ENCODE measurements at regions not wholly inside any gene's neighbourhood (a gene's known extent, or its start where the extent isn't known, plus 50 kb on each side); places are given as distances from the start of the nearest gene placed in this dataset.
A peak's percentile ranks its signal among the peaks of the same experiment; 100 is the strongest.
"Not testable (repeated sequence)": the region's sequence is repeated elsewhere in the genome, so short reads cannot be mapped to it uniquely, and the experiment has no call there.

DNA sequence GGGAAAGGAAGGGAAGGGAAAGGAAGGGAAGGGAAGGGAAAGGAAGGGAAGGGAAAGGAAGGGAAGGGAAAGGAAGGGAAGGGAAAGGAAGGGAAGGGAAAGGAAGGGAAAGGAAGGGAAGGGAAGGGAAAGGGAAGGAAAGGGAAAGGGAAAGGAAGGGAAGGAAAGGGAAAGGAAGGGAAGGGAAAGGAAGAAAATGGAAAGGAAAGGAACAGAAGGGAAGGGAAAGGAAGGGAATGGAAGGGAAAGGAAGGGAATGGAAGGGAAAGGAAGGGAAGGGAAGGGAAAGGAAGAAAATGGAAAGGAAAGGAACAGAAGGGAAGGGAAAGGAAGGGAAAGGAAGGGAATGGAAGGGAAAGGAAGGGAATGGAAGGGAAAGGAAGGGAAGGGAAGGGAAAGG, 526.0 kb downstream of the RMST start:
- not testable (repeated sequence) for DNase-seq (ENCODE audit: low spot score)

DNA sequence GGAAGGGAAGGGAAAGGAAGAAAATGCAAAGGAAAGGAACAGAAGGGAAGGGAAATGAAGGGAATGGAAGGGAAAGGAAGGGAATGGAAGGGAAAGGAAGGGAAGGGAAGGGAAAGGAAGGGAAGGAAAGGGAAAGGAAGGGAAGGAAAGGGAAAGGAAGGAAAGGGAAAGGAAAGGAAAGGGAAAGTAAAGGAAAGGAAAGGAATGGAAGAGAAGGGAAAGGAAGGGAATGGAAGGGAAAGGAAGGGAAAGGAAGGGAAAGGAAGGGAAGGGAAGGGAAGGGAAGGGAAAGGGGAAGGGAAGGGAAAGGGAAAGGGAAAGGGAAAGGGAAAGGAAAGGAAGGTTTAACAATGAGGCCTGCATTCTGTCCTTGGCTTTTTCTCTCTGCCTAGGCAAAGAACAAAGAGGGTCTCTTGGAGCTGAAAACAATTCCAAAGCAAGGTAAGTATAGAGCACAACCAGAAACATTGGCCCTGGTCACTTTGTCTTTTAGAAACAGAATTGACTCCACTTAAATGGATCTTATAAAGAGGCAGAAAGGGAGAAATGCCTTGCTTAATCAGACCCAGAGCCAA, 525.9 kb upstream of the TMPO start:
- no peak for DNase-seq (ENCODE audit: low spot score)

DNA sequence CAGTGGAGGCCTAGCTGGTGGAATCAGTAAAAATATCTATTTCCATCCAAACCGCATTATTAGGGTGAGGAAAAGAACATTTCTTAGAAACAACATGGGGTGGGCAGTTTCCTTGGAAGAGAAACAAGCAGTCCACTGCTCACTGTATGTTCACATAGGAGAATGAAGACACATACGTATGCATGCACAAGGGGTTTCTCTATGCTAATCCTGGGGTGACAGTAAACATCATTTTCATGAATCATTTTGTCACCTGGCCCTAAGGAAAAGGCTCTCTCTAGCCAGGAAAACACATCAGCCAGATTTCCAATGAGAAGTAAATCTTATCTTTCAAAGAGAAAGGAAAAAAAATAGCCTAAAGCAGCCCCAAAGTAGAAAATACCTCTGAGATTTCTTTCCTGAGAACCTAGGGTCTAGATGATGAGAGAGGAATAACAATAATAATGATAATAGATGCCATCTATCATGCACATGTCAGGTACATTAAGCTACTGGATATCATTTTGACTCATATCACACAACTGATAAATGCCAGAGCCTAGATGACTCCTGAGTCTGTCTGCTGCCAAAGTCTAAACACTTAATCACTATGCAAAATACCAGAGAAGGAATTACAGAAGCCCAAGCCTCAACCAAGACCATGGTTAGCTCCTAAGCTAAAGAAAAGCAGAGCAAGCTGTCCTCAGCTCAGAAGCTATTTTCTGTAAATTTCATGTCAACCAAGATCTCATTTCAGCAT, 520.5 kb upstream of the TMPO start:
- no peak for DNase-seq (ENCODE audit: low spot score)

DNA sequence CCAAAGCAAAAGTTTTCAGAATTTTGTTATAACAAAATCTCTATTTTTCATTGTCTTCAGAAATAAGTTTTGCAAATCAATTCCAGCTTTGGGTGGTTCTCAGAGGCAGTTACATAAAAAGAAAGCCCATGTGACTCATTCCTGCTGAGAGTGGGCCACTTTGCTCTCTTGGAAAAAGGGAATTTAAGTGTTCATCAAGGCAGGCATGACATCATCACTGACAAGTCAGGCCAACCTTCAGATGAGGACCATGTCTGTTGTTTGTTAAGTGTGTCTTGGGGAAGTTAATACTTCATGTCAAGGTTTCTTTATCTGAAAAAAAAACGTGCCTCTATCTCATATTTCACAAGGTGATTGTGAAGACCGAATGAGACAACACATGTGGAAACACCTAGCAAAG, 519.8 kb upstream of the TMPO start:
- DNase-seq (ENCODE audit: low spot score), result no peak

DNA sequence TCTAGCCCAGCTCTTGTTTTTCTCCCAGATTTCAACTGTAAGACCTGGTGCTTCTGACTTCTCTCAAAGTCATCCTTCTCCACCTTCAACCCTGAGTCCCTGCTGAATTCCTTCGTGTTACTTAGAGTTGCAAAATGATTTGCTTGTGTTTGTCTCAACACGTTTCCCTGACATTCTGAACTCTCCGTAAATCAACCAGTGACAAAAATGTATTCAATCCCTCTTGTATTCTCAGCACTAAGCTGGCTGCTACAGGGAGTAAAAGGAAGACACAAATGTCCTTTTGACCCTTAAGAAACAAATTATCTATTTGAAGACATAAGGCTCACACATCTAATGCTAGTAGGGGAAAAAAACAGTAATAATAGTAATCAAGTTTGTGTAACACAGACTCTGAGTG, 514.0 kb upstream of the TMPO start:
- no peak for DNase-seq (ENCODE audit: low spot score)

DNA sequence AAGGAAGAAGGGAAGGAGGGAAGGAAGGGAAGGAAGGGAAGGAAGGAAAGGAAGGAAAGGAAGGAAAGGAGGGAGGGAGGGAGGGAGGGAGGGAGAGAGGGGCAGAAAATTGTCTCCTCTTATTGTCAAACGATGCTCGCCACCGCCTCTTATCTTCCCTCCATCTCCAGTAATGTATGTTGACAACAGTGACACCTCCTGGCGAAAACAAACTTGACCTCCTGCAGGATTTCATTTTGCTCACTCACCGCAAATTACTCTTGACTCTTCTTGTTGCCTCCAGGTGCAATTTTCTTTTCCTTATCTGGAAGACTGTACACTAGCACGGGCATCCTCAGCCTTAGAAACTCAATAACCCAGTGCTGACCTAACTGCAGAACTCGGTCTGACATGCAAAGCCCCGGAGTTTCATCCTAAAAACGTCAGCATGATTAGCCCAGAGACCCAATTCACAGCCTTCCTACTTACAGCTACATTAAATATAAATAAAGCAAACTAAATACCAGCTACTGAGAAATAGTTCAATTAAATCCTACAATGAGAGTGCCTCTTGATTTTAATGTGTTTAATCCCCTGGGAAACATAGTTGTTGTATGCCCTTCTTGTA, 512.4 kb upstream of the TMPO start:
- peak; percentile 29 for DNase-seq (ENCODE audit: low spot score)

DNA sequence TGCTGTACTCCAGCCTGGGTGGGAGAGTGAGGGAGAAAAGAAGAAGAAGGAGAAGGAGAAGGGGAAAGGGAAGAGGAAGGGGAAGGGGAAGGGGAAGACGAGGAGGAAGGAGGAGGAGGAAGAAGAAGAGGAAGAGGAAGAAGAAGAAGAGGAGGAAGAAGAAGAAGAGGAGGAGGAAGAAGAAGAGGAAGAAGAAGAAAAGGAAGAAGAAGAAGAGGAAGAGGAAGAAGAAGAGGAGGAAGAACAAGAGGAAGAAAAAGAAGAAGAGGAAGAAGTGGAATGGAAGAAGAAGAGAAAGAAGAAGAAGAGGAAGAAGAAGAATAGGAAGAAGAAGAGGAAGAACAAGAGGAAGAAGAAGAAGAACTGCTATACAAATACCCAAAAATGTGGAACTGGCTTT, 507.4 kb upstream of the TMPO start:
- DNase-seq (ENCODE audit: low spot score), result no peak

DNA sequence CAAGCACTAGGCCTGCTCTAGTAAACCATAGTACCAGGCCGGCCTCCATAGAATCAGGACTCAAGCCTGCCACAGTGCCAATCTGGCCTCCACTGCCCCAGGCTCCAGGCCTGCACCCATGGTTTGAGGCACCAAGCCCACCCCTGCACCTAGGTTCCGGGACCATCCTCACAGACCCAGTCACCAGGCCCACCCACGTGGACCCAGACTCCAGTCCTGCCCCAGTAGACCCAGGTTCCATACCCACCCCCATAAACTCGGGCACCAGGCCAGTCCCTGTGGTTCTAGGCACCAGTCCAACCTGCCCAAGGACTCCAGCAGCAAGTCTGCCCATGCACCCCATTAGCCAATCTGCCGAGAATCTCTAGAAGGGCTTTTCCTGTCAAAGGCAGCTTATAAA, 501.8 kb upstream of the TMPO start:
- DNase-seq (ENCODE audit: low spot score), result no peak

DNA sequence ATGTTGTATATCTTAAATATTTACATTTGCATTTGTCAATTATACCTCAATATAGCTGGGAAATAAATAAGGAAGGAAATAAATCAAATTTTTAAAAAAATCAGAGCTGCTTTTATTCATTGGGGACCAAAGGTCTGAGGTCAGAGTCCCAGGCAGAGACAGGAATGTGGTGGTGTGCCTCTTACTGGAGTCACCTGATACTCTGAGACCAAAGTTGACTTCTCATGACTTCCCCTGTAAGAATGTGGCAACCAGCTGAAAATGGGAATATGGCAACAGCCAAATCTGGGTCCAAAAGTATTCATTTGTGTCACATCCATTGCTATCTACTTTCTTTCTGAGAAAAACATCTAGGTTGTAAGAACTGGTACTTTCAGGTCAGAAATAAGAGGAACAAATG, 496.6 kb upstream of the TMPO start:
- no peak for DNase-seq (ENCODE audit: low spot score)

DNA sequence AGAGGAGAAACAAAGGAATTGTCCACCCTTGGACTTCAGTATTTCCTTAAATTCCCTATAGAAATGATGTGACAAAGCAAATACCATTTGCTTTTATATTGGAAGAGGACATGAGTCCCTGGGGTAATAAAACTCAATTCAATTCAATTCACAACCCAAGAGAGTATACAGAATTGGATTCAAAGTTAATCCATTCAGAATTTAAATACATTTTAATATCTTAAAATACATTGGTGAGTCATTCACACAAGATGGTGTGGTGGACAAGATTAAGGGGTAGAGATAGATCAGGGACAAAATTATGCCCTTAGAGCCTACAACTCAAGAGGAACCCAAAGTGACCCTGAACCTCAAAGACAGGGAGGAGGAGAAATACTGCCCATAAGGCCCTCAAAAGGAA, 495.0 kb upstream of the TMPO start:
- DNase-seq (ENCODE audit: low spot score), result no peak

DNA sequence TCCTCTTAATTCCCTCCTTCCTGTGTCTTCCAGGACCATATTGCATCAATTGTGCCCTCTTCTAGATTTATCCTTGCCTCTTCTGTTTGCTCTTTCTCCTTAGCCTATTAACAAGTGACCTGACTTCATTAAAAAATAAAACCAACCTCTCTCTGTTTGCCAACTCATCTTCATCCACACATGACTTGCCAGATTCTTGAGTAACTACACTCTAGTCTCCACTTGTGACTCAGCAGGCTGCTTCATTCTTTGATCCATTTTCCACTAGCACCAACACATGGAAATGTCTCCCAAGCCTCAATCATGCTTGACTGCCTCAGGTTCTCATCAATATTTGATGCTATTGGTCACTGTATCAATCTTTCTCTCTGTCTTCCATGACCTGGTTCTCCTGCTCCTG, 492.4 kb upstream of the TMPO start:
- no peak for DNase-seq (ENCODE audit: low spot score)

DNA sequence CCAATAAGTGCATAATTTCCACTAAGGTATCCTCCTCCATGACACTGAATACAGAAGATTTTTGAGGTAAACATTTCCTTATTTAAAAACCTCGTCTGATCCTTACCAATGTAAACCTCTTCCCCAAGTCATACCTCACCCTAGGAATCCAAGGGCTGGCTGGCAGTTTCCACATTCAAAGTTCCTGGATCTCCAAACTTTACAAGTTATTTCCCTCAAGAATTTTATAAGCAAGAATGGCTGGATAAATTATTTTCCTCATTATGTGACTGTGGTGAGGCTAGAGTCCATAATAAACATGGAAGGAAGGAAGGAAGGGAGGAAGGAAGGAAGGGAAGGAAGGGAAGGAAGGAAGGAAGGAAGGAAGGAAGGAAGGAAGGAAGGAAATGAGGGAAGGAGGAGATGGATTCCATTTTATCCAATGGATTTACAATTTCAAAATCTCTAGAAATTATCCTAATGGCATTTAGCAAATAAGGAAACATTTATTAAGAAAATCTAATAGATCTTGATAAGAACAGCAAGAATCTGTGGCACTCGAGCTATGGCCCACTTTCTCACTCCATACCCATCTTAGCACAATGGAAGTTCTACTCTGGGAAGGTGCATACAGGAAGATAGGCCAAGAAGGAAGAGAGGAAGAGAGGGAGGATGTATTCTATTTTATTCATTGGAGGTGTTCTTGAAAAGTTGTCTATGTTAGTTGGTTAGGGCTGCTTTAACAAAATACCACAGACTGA, 477.8 kb upstream of the TMPO start:
- no peak for DNase-seq (ENCODE audit: low spot score)

DNA sequence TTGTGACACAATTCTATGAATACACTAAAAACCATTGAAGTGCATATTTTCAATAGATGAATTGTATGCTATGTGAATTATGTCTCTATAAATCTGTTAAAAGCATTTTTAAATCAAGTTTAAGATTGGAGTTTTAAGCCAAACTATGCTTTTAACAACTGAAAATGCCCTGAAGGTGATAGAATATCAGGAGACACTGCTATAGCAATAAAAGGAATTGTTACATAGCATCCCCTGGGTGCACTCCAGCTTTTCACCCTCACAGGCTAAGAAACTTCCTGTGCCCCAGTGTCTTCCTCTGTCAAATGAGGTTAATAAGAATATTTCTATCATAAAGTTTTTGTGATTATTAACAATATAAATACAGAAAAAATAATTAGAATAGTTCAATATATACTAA, 472.7 kb upstream of the TMPO start:
- DNase-seq (ENCODE audit: low spot score), result no peak

DNA sequence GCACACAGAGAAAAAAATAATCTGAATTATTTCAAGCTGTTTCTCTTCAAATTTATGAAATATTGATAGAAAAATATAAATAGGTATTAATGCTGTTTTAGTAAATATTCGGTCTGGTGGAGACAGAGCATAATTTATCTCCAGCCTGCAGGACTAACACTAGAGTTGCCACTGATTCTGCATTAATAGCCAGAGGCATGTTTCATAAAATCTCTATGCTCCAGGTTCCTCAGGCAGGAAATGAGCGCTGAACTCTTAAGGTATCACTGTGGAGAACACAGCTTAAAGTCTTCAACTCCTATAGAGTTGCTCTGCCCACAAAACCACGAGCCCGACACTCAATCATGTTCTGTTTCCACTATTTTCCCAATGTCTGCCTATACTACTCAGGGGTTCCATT, 470.0 kb upstream of the TMPO start:
- DNase-seq (ENCODE audit: low spot score), result no peak

DNA sequence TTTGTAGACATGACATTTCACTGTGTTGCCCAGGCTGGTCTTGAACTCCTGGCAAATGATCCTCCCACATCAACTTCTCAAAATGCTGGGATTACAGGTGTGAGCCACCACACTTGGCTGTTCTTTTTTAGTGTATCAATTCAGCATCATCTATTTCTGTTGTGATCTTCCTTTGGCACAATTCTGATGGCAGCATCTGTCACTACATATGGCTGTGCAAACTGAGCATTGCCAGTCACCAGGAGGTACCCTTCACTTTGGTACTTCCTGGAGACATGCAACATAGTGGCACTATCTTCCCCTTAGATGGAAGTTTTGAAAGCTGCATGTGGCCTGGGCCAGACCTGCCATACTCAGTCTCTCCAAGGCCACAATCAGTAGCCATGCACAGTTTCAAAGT, 467.1 kb upstream of the TMPO start:
- DNase-seq (ENCODE audit: low spot score), result no peak

DNA sequence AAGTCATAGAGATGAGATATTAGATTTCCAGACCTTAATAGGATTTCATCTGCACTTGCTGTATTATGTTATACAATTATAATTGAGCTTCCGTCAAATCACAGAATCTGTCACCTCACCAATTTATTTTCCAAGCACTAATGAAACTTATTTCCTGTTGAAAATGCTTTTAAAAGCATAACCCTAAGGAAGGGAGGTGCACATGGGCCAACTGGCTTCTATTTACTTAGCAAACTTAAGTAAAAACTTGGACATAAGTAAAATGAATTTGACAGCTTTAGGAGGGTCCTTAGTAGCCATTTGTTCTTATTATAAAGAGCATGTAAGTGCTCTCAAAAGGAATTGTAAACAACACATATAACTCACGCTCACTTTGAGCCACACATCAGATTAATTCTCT, 462.2 kb upstream of the TMPO start:
- no peak for DNase-seq (ENCODE audit: low spot score)

DNA sequence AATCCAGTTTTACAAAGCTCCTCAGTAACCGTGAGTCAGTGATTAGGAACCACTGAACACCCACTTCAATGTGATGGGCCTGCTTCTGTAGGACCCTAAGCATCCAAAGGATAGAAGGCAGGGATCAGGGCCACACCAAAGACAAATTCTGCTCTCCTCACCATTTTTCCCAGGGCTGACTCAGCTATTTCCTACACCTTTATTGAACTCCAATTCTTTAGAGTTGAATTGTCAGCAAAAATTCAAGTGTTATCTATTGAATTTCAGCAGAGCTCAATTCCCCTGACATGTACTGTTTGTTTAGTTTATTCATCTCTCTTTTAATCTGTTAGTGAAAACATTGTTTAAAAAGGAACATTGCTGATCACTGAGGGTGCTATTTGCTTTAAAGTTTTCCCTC, 457.7 kb upstream of the TMPO start:
- DNase-seq (ENCODE audit: low spot score), result no peak

DNA sequence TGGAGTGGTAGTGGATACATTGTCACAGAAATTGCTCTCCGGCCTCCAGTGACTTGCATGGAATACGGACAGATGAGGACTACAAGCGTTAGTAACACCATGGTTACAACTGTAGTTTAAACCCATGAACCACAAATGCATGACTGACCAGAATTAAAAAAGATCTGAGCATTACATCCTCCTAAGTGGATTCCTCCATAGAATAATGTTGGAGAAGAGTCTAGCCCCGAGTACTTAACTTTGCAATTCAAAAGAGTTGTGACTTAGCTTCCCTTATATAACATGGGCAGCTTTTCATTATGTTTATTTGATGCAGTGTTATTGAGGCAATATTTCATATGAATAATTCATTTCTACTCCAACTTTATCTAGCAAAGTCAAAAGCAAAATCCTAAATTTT, 457.2 kb upstream of the TMPO start:
- DNase-seq (ENCODE audit: low spot score), result no peak

DNA sequence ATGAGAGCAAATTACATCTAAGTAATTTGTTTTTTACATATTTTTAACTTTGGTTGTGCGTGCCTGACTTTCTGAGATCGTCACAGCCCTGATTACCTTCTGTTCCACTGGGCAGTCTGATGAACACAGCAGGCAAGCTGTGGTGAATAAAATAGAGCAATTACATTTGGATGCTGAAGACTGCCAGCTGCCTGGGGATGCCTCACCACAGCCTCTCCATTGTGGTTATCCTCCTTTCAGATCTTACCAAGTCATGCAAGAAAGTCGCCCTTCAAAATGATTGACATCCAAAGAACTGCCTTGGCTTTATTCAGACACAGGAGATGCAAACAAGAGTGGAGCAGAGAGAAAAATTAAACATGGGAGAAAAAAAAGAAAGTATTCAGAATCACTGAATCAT, 456.6 kb upstream of the TMPO start:
- no peak for DNase-seq (ENCODE audit: low spot score)

DNA sequence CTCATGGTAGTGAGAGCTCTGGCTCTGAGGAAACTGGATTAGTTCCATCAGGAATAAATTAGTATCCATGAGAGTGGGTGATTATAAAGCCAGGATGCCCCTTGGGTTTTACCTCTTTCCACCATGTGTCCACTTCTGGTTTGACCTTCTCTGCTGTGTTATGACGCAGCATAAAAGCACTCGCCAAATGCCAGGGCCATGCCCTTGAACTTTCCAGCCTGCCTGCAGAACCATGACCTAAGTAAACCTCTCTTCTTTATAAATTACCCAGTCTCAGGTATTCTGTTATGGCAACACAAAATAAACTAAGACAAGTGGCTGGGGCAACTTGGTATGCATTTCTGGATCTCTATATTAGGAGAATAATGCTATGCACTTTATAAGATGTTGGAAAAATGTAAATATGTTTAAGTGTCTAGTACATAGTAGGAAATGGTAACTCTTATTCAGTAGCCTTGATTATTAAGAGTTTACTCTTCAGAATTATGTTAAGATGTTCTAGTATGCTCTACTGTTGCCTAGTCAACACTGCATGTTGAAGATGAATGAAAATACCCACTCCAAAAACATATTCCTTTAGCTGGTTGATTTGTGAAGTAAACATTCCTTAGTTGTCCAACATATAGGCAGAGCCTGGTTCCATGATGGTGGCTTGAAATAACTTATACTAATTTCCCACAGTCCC, 455.6 kb upstream of the TMPO start:
- no peak for DNase-seq (ENCODE audit: low spot score)

DNA sequence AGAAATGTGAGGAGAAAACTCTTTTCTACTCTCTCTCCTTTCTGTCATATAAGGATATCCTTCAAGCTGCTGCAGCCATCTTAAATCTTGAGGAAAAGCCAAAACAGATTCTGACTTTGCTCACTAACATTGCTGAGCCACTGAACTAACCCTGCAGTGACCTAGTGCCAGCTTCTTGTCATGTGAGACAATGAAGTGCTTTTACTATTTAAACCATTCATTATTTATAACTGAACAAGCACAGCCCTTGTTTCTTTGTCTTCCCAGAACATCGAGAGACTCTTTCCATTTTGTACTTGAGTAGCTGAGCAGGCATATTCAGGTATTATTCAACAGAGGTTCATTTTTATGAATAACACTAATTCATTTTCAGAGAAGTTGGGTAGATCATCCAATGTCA, 455.0 kb upstream of the TMPO start:
- DNase-seq (ENCODE audit: low spot score), result peak; percentile 76

DNA sequence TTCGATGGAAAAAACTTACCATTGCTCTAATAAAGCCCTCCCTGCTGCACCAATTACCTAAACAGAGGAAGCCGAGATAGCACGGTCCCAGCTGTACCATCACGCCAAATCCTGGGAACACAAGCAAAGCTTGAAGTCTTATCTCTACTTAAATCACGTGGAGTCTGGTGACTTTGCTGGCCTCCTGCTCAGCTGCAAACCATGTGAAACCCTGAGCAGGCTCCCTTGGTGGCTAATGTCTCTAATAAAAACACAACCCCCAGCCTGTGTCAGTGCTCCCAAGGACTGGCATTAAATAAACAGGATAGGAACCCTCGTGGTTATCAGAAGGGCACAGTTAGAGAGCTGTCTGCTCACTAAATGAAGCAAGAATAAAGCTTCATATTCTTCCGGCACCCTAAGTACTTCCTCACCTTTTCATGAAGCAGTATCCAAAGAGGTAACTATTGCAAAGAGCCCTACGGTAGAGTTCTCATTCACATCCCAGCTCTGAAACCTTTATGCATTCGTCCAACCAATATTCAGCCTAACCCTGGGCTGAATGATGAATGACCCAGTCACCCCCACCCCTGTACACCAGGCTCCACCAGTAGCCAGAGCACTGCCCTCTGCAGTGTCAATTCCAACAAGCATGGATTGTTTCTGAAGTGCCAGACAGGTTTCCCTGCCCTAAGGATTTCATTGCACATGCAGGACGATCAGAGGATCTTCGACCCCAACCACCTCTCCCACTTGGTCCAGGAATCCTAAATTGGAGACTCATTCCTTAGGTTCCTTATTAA, 452.7 kb upstream of the TMPO start:
- DNase-seq (ENCODE audit: low spot score), result no peak

All from COLO829 (cell line).